NCI-H2107 treated with DMSO at 0.1 percent for 48 hours (cell line): ENCODE measurements at regions not wholly inside any gene's neighbourhood (a gene's known extent, or its start where the extent isn't known, plus 50 kb on each side); places are given as distances from the start of the nearest gene placed in this dataset.

Source experiments
- DNase-seq: peaks from one replicate; lab custom pipeline; 2025; ENCODE audit not compliant: unreplicated experiment; lab: John Stamatoyannopoulos, UW

- no peak for DNase-seq
These were observed 183.4 kb upstream of the CDH20 start for GRCh38 chr18:61149786-61150185.

- no peak for DNase-seq
These were observed 179.7 kb upstream of the CDH20 start for GRCh38 chr18:61153571-61153970.

- DNase-seq = no peak
These were observed 178.4 kb upstream of the CDH20 start for GRCh38 chr18:61154866-61155265.

- DNase-seq = no peak
These were observed 177.6 kb upstream of the CDH20 start for GRCh38 chr18:61155586-61155985.

- no peak for DNase-seq
These were observed 175.8 kb upstream of the CDH20 start for GRCh38 chr18:61157451-61157850.

- no peak for DNase-seq
These were observed 174.0 kb upstream of the CDH20 start for GRCh38 chr18:61159246-61159645.

GRCh38 chr18:61164321-61164720 lies 168.9 kb upstream of the CDH20 start:
- DNase-seq = no peak

GRCh38 chr18:61167902-61168301 lies 165.3 kb upstream of the CDH20 start:
- DNase-seq = no peak

- no peak for DNase-seq
These were observed 163.8 kb upstream of the CDH20 start for GRCh38 chr18:61169386-61169785.

- DNase-seq = no peak
These were observed 160.6 kb upstream of the CDH20 start for GRCh38 chr18:61172624-61173023.

GRCh38 chr18:61173554-61173953 lies 159.7 kb upstream of the CDH20 start:
- no peak for DNase-seq

- no peak for DNase-seq
These were observed 149.4 kb upstream of the CDH20 start for GRCh38 chr18:61183798-61184197.

GRCh38 chr18:61187971-61188370 lies 145.3 kb upstream of the CDH20 start:
- DNase-seq = no peak

GRCh38 chr18:61189376-61189775 lies 143.9 kb upstream of the CDH20 start:
- DNase-seq = no peak

GRCh38 chr18:61194726-61195125 lies 138.5 kb upstream of the CDH20 start:
- DNase-seq = no peak

- DNase-seq = no peak
These were observed 136.5 kb upstream of the CDH20 start for GRCh38 chr18:61196750-61197149.

GRCh38 chr18:61198486-61198885 lies 134.7 kb upstream of the CDH20 start:
- DNase-seq = no peak

- no peak for DNase-seq
These were observed 133.9 kb upstream of the CDH20 start for GRCh38 chr18:61199171-61199848.

- DNase-seq = no peak
These were observed 131.7 kb upstream of the CDH20 start for GRCh38 chr18:61201511-61201910.

- no peak for DNase-seq
These were observed 130.1 kb upstream of the CDH20 start for GRCh38 chr18:61203151-61203550.

- no peak for DNase-seq
These were observed 123.4 kb upstream of the CDH20 start for GRCh38 chr18:61209801-61210200.

- no peak for DNase-seq
These were observed 117.2 kb upstream of the CDH20 start for GRCh38 chr18:61216051-61216450.

GRCh38 chr18:61222206-61222605 lies 111.0 kb upstream of the CDH20 start:
- DNase-seq = no peak
